ENCODE measurements at regions not wholly inside any gene's neighbourhood (a gene's known extent, or its start where the extent isn't known, plus 50 kb on each side); places are given as distances from the start of the nearest gene placed in this dataset.
"Not testable (repeated sequence)": the region's sequence is repeated elsewhere in the genome, so short reads cannot be mapped to it uniquely, and the experiment has no call there.

GRCh38 chr14:26678732-26679420 is 81.0 kb upstream of the NOVA1 start:
- not testable (repeated sequence) for TF ChIP-seq CTCF (IDR thresholded peaks at IDR 0.05); EP300 (IDR thresholded peaks at IDR 0.05; ENCODE audit: low read depth)
